Heart left ventricle (tissue), 13 donors: ENCODE measurements at regions not wholly inside any gene's neighbourhood (a gene's known extent, or its start where the extent isn't known, plus 50 kb on each side); places are given as distances from the start of the nearest gene placed in this dataset.

ENCODE experiments used
- POLR2A ChIP-seq, 2 donors: fragments of 450-650 bp; IDR thresholded peaks; one replicate each; pipeline ENCODE4 v1.6.1; 2017; ENCODE audit warnings: antibody characterized with exemption in 2 of 2, mild to moderate bottlenecking in 2 of 2, moderate library complexity in 2 of 2
- TF ChIP-seq, protein P1 (sequence below), 12 donors: fragments of 200-600 bp; sonication (generic) in 4 of 12; IDR thresholded peaks; one replicate each; pipeline versions ENCODE4 v1.5.0 to v1.8.0; 2018 to 2022; ENCODE audit warnings: antibody characterized with exemption in 12 of 12, mild to moderate bottlenecking in 5 of 12
- donor health status: ischemic (EF 13 %, LVEDD 7.1; RV severe dilation, severe dysfunction).
- donor health status: DM: no; HTN: yes; CAD: no.
- donor health status: DM: no; HTN: no; CAD: no.
- donor health status: ischemic (EF 25% LVEDD 6.9; RV normal size, moderate dysfunction).
- donor health status: ischemic (EF 25% LVEDD 5.7; RV mildly dilated, moderate dysfunction).
- donor health status: ischemic (EF 35%, LVEDD 5.7; RV mildly dilated, moderate dysfunction).
- donor health status: nonischemic (EF 11% LVEDD 7.7; RV severe dilation, severe dysfunction).
- donor health status: DM: yes; HTN: yes; CAD: no.
- donor health status: PGD.
- donor health status: ischemic (EF 29% LVEDD 5.4; RV normal size, mild dysfunction).
- donor health status: nonischemic (EF 23%, LVEDD 6.1; RV moderate dilation, normal function).

DNA sequence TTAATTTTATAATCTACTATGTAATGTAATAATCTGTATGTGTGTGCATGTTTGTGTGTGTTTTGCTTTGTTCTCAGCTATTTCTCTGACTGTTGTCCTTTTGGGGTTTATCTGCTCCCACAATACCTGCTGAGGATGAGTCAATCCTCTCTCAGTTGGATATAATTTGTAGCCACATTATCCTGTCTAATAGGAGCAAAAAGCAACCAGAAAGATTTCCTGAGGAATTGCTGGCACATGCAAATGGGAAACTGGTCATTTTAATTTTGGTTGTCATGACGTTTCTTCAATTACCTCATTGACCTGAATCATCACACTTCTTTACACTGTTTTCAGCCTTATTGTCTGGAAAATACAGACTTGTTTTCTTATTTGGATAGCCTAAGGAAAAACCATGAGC lies 488.4 kb downstream of the KLF5 start:
- TF ChIP-seq, protein P1, sequence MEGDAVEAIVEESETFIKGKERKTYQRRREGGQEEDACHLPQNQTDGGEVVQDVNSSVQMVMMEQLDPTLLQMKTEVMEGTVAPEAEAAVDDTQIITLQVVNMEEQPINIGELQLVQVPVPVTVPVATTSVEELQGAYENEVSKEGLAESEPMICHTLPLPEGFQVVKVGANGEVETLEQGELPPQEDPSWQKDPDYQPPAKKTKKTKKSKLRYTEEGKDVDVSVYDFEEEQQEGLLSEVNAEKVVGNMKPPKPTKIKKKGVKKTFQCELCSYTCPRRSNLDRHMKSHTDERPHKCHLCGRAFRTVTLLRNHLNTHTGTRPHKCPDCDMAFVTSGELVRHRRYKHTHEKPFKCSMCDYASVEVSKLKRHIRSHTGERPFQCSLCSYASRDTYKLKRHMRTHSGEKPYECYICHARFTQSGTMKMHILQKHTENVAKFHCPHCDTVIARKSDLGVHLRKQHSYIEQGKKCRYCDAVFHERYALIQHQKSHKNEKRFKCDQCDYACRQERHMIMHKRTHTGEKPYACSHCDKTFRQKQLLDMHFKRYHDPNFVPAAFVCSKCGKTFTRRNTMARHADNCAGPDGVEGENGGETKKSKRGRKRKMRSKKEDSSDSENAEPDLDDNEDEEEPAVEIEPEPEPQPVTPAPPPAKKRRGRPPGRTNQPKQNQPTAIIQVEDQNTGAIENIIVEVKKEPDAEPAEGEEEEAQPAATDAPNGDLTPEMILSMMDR (IDR thresholded peaks at IDR 0.05) = no peak
- no peak for TF ChIP-seq POLR2A (IDR thresholded peaks at IDR 0.05)
